ENCODE measurements at regions not wholly inside any gene's neighbourhood (a gene's known extent, or its start where the extent isn't known, plus 50 kb on each side); places are given as distances from the start of the nearest gene placed in this dataset.

DNA sequence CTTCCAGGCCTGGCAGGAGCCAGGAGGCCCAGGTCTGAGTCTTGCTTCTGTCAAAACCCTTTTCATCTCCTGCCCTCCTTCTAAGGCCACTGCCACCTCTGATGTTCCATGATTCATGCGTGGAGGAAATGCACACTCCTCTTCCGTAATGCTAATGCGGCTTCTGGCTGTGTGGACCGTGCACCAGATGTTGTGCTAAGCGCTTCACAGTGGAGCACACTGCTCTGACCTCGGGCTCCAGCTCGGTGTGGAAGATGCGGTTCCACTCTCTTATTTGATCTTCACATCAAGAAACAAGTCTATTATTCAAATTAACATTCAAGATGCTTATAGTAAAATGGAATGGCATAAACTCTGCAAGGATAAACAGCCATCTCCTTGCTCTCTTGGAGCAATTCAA is 629.2 kb downstream of the UQCRFS1 start:
- Mint-ChIP-seq H3K9me3 (no peaks in the 10 kb centered on the region), H3K4me1 (peaks cover 52% of the 10 kb centered on the region), H3K27ac (peak overlapping the region; percentile 3; the same call in 1 of the 2 replicates), H3K4me3 (no peak overlapping the region), H3K27me3 (ENCODE audit: low read depth) (no peaks in the 10 kb centered on the region), H3K36me3 (no peaks in the 10 kb centered on the region)
- POLR2A ChIA-PET: no interaction called here
- ATAC-seq (no peak), DNase-seq (ENCODE audit: low spot score) (no peak)
- TF ChIP-seq MXD4 (CRISPR knock-in tag; IDR thresholded peaks at IDR 0.05; ENCODE audit: borderline replicate concordance): no peak
- TF ChIP-seq, protein P1, sequence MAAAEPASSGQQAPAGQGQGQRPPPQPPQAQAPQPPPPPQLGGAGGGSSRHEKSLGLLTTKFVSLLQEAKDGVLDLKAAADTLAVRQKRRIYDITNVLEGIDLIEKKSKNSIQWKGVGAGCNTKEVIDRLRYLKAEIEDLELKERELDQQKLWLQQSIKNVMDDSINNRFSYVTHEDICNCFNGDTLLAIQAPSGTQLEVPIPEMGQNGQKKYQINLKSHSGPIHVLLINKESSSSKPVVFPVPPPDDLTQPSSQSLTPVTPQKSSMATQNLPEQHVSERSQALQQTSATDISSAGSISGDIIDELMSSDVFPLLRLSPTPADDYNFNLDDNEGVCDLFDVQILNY (CRISPR knock-in tag; IDR thresholded peaks at IDR 0.05): no peak
- TF ChIP-seq, protein P2, sequence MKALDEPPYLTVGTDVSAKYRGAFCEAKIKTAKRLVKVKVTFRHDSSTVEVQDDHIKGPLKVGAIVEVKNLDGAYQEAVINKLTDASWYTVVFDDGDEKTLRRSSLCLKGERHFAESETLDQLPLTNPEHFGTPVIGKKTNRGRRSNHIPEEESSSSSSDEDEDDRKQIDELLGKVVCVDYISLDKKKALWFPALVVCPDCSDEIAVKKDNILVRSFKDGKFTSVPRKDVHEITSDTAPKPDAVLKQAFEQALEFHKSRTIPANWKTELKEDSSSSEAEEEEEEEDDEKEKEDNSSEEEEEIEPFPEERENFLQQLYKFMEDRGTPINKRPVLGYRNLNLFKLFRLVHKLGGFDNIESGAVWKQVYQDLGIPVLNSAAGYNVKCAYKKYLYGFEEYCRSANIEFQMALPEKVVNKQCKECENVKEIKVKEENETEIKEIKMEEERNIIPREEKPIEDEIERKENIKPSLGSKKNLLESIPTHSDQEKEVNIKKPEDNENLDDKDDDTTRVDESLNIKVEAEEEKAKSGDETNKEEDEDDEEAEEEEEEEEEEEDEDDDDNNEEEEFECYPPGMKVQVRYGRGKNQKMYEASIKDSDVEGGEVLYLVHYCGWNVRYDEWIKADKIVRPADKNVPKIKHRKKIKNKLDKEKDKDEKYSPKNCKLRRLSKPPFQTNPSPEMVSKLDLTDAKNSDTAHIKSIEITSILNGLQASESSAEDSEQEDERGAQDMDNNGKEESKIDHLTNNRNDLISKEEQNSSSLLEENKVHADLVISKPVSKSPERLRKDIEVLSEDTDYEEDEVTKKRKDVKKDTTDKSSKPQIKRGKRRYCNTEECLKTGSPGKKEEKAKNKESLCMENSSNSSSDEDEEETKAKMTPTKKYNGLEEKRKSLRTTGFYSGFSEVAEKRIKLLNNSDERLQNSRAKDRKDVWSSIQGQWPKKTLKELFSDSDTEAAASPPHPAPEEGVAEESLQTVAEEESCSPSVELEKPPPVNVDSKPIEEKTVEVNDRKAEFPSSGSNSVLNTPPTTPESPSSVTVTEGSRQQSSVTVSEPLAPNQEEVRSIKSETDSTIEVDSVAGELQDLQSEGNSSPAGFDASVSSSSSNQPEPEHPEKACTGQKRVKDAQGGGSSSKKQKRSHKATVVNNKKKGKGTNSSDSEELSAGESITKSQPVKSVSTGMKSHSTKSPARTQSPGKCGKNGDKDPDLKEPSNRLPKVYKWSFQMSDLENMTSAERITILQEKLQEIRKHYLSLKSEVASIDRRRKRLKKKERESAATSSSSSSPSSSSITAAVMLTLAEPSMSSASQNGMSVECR (CRISPR knock-in tag; IDR thresholded peaks at IDR 0.05; ENCODE audit: borderline replicate concordance): no peak
- TF ChIP-seq NFYB (CRISPR knock-in tag; conservative IDR thresholded peaks at IDR 0.05; ENCODE audit: low read depth): no peak
- TF ChIP-seq, protein P3, sequence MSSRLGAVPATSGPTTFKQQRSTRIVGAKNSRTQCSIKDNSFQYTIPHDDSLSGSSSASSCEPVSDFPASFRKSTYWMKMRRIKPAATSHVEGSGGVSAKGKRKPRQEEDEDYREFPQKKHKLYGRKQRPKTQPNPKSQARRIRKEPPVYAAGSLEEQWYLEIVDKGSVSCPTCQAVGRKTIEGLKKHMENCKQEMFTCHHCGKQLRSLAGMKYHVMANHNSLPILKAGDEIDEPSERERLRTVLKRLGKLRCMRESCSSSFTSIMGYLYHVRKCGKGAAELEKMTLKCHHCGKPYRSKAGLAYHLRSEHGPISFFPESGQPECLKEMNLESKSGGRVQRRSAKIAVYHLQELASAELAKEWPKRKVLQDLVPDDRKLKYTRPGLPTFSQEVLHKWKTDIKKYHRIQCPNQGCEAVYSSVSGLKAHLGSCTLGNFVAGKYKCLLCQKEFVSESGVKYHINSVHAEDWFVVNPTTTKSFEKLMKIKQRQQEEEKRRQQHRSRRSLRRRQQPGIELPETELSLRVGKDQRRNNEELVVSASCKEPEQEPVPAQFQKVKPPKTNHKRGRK (CRISPR knock-in tag; IDR thresholded peaks at IDR 0.05; ENCODE audit: borderline replicate concordance): no peak
- TF ChIP-seq ZNF219 (CRISPR knock-in tag; IDR thresholded peaks at IDR 0.05; ENCODE audit: borderline replicate concordance): no peak
- TF ChIP-seq CDX4 (CRISPR knock-in tag; IDR thresholded peaks at IDR 0.05; ENCODE audit: borderline replicate concordance): no peak
- no peak for TF ChIP-seq STAT6 (CRISPR knock-in tag; conservative IDR thresholded peaks at IDR 0.05; ENCODE audit: low read depth)
- TF ChIP-seq ZNF671 (CRISPR knock-in tag; IDR thresholded peaks at IDR 0.05): no peak
- no peak for TF ChIP-seq HMGA2 (CRISPR knock-in tag; IDR thresholded peaks at IDR 0.05)
- TF ChIP-seq, protein P4, sequence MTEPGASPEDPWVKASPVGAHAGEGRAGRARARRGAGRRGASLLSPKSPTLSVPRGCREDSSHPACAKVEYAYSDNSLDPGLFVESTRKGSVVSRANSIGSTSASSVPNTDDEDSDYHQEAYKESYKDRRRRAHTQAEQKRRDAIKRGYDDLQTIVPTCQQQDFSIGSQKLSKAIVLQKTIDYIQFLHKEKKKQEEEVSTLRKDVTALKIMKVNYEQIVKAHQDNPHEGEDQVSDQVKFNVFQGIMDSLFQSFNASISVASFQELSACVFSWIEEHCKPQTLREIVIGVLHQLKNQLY (CRISPR knock-in tag; IDR thresholded peaks at IDR 0.05): no peak
- TF ChIP-seq ELF4 (CRISPR knock-in tag; IDR thresholded peaks at IDR 0.05; ENCODE audit: low read depth): no peak
- no peak for TF ChIP-seq ZNF423 (CRISPR knock-in tag; IDR thresholded peaks at IDR 0.05)
- TF ChIP-seq CREM (CRISPR knock-in tag; IDR thresholded peaks at IDR 0.05): no peak
- TF ChIP-seq FOXP1 (CRISPR knock-in tag; IDR thresholded peaks at IDR 0.05; ENCODE audit: borderline replicate concordance): no peak
- no peak for TF ChIP-seq PRRX2 (CRISPR knock-in tag; IDR thresholded peaks at IDR 0.05)
- no peak for TF ChIP-seq TP53 (CRISPR knock-in tag; IDR thresholded peaks at IDR 0.05)
- CTCF ChIA-PET: no interaction called here

Measured in WTC11 (cell line).